Fibroblast of the aortic adventitia (primary cell): ENCODE measurements at regions not wholly inside any gene's neighbourhood (a gene's known extent, or its start where the extent isn't known, plus 50 kb on each side); places are given as distances from the start of the nearest gene placed in this dataset.

Source experiments
- DNase-seq: peaks from one replicate; pipeline ENCODE4 v3.0.0-alpha.2; 2010; ENCODE audit warnings: low read depth
- H3K4me3 ChIP-seq: 2 replicates; pipeline ENCODE4 v1.5.1; 2011; ENCODE audit warnings: low read depth, mild to moderate bottlenecking, control low read depth, low read length, moderate library complexity
- CTCF ChIP-seq: IDR thresholded peaks from 2 replicates; pipeline ENCODE4 v1.5.1; 2011; ENCODE audit warnings: mild to moderate bottlenecking, low read length, control low read depth, inconsistent platforms; ENCODE audit not compliant: insufficient read depth

DNA sequence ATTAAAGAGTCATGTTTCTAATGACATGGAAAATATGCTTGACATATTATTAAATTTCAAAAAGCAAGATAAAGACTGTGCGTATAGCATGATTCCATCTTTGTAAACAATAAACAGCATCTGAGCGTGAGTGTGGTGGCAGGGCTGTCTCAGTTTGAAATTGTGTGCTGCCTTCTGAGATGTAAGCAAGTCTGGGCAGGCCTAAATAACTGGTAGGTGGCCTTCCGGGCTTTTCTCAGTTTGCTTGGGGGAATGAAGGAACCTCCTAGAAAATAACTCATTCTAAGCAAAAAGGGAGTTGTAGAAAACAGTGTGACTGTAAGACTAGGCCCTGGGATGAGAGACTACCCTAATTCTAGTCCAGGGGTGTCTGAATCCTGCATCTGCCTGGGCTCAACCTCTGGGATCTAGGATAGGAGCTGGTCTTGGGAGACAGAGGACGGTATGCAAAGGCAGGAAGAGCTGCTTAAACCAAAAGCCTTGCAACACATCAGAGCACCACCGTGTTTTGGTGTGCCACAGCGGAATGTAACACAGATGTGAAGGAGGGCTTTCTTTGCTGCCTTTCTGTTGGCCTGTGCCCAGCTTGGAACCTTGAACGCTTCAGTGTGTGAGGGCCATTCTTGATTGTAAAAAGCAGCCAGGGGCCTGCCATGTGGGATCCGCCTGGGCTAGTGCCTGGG is 63.5 kb upstream of the L3MBTL3 start:
- TF ChIP-seq CTCF = no peak
- DNase-seq = no peak
- H3K4me3 ChIP-seq = no peak overlapping the region

DNA sequence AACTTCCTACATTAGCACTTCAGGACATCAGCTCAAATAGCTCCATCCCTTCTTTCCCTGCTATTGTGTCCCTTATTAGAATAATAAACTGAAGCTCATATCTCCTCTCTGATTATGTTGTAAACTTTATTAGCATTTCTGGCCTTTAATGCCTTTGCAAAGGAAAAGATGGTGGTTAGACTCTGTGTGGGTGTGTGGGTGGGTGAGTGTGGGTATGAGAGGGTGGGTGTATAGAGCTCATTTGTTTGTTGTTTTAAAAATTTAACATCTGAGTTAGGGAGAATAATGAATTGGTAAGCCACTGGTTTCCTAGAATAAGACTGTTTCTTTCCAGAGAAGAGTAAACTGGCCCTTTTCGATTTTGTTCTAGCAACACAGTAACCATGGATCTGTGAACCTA is 70.6 kb upstream of the L3MBTL3 start:
- no peak for TF ChIP-seq CTCF
- no peak for DNase-seq
- no peak overlapping the region for H3K4me3 ChIP-seq

DNA sequence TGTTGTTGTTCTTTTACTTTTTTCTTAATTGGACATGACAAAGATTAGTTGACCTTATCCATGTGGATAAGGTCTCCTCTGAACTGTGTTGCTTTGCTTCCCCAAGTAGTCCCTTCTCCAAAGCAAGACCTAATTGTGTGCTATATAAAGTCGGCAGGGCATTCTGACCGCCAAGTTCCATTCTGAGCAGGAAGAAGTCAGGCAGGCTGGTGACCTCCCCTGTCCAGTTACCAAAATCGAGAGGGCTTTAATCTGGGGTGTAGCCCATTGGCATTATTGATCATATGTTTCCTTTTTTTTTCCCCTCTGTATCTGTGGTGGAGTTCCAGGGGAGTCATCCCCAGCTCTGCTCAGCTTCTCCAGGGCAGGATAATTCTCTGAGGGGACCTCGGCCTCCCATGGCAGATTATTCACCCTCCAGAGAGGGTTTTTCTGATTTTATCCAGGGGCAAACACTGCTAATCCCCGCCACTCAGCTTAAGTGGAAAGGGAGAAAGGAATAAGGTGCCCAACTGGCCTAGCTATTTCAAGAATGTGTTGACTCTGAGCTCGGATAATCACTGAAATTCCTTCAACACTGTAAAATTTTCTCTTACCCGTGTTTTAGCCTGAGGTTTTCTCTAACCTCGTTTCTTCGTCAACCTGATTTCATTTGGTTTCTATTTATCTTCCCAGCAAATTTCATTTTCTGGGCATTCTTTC is 71.8 kb upstream of the L3MBTL3 start:
- no peak for DNase-seq
- no peak overlapping the region for H3K4me3 ChIP-seq
- no peak for TF ChIP-seq CTCF

GRCh38 chr6:129943637-129944271 is 74.6 kb upstream of the L3MBTL3 start:
- TF ChIP-seq CTCF = no peak
- DNase-seq = no peak
- no peak overlapping the region for H3K4me3 ChIP-seq

- no peak for TF ChIP-seq CTCF
- no peak for DNase-seq
- H3K4me3 ChIP-seq = no peak overlapping the region
Observed at GRCh38 chr6:129940454-129941195, 77.8 kb upstream of the L3MBTL3 start.

- H3K4me3 ChIP-seq = no peak overlapping the region
- no peak for TF ChIP-seq CTCF
- DNase-seq = no peak
Observed at GRCh38 chr6:129938249-129939020, 77.3 kb upstream of the TMEM244 start.
